AG20443 (cell line): ENCODE measurements at regions not wholly inside any gene's neighbourhood (a gene's known extent, or its start where the extent isn't known, plus 50 kb on each side); places are given as distances from the start of the nearest gene placed in this dataset.

Experiments
- DNase-seq: peaks from one replicate; pipeline ENCODE4 v3.0.0; 2012; ENCODE audit warnings: low spot score, mixed read lengths

GRCh38 chr1:37130221-37130948 lies 96.1 kb upstream of the GRIK3 start:
- DNase-seq = no peak

- no peak for DNase-seq
Measured at GRCh38 chr1:37131281-37131680, 97.0 kb upstream of the GRIK3 start.

GRCh38 chr1:37133276-37134145 lies 99.2 kb upstream of the GRIK3 start:
- DNase-seq = no peak

- DNase-seq = no peak
Measured at GRCh38 chr1:37134599-37134998, 100.3 kb upstream of the GRIK3 start.

GRCh38 chr1:37135032-37135431 lies 100.7 kb upstream of the GRIK3 start:
- no peak for DNase-seq

- no peak for DNase-seq
Measured at GRCh38 chr1:37137014-37137413, 102.7 kb upstream of the GRIK3 start.

GRCh38 chr1:37137601-37138000 lies 103.3 kb upstream of the GRIK3 start:
- DNase-seq = no peak

- no peak for DNase-seq
Measured at GRCh38 chr1:37143800-37144199, 109.5 kb upstream of the GRIK3 start.

- no peak for DNase-seq
Measured at GRCh38 chr1:37146071-37146470, 111.8 kb upstream of the GRIK3 start.

- no peak for DNase-seq
Measured at GRCh38 chr1:37147392-37147831, 113.1 kb upstream of the GRIK3 start.

GRCh38 chr1:37147906-37148305 lies 113.6 kb upstream of the GRIK3 start:
- DNase-seq = no peak

- DNase-seq = no peak
Measured at GRCh38 chr1:37148663-37149062, 114.3 kb upstream of the GRIK3 start.

- no peak for DNase-seq
Measured at GRCh38 chr1:37149296-37149695, 115.0 kb upstream of the GRIK3 start.

- no peak for DNase-seq
Measured at GRCh38 chr1:37150986-37151385, 116.7 kb upstream of the GRIK3 start.

GRCh38 chr1:37151789-37152188 lies 117.5 kb upstream of the GRIK3 start:
- DNase-seq = no peak

- DNase-seq = no peak
Measured at GRCh38 chr1:37152491-37152890, 118.2 kb upstream of the GRIK3 start.

GRCh38 chr1:37153116-37154100 lies 119.1 kb upstream of the GRIK3 start:
- DNase-seq = no peak

GRCh38 chr1:37156646-37157045 lies 122.3 kb upstream of the GRIK3 start:
- DNase-seq = no peak

- DNase-seq = no peak
Measured at GRCh38 chr1:37157634-37158033, 123.3 kb upstream of the GRIK3 start.

- DNase-seq = no peak
Measured at GRCh38 chr1:37158113-37158749, 123.9 kb upstream of the GRIK3 start.

- no peak for DNase-seq
Measured at GRCh38 chr1:37159102-37159501, 124.8 kb upstream of the GRIK3 start.

GRCh38 chr1:37161171-37161570 lies 126.9 kb upstream of the GRIK3 start:
- no peak for DNase-seq
